ENCODE measurements at regions not wholly inside any gene's neighbourhood (a gene's known extent, or its start where the extent isn't known, plus 50 kb on each side); places are given as distances from the start of the nearest gene placed in this dataset.

GRCh38 chr15:85977586-85977985 is 102.1 kb upstream of the AGBL1 start:
- DNase-seq (ENCODE audit: low spot score): no peak

- DNase-seq (ENCODE audit: low spot score): no peak
Measured at GRCh38 chr15:85979929-85980328, 99.7 kb upstream of the AGBL1 start.

GRCh38 chr15:85980946-85981345 is 98.7 kb upstream of the AGBL1 start:
- no peak for DNase-seq (ENCODE audit: low spot score)

GRCh38 chr15:85984241-85984640 is 95.4 kb upstream of the AGBL1 start:
- no peak for DNase-seq (ENCODE audit: low spot score)

GRCh38 chr15:85986116-85986515 is 93.6 kb upstream of the AGBL1 start:
- DNase-seq (ENCODE audit: low spot score): no peak

GRCh38 chr15:85986741-85987140 is 92.9 kb upstream of the AGBL1 start:
- no peak for DNase-seq (ENCODE audit: low spot score)

- no peak for DNase-seq (ENCODE audit: low spot score)
Measured at GRCh38 chr15:85988741-85989140, 90.9 kb upstream of the AGBL1 start.

GRCh38 chr15:85992224-85992623 is 87.4 kb upstream of the AGBL1 start:
- DNase-seq (ENCODE audit: low spot score): no peak

- DNase-seq (ENCODE audit: low spot score): no peak
Measured at GRCh38 chr15:85993116-85993515, 86.6 kb upstream of the AGBL1 start.

GRCh38 chr15:85997618-85998017 is 82.1 kb upstream of the AGBL1 start:
- DNase-seq (ENCODE audit: low spot score): no peak

GRCh38 chr15:85999658-86000057 is 80.0 kb upstream of the AGBL1 start:
- no peak for DNase-seq (ENCODE audit: low spot score)

- DNase-seq (ENCODE audit: low spot score): no peak
Measured at GRCh38 chr15:86001200-86001599, 78.5 kb upstream of the AGBL1 start.

GRCh38 chr15:86002444-86002843 is 77.2 kb upstream of the AGBL1 start:
- no peak for DNase-seq (ENCODE audit: low spot score)

GRCh38 chr15:86004061-86004460 is 75.6 kb upstream of the AGBL1 start:
- DNase-seq (ENCODE audit: low spot score): no peak

GRCh38 chr15:86006546-86006945 is 73.1 kb upstream of the AGBL1 start:
- DNase-seq (ENCODE audit: low spot score): no peak

- no peak for DNase-seq (ENCODE audit: low spot score)
Measured at GRCh38 chr15:86009727-86010126, 69.9 kb upstream of the AGBL1 start.

- DNase-seq (ENCODE audit: low spot score): no peak
Measured at GRCh38 chr15:86010398-86010797, 69.3 kb upstream of the AGBL1 start.

- no peak for DNase-seq (ENCODE audit: low spot score)
Measured at GRCh38 chr15:86010891-86011290, 68.8 kb upstream of the AGBL1 start.

- DNase-seq (ENCODE audit: low spot score): no peak
Measured at GRCh38 chr15:86014016-86014415, 65.7 kb upstream of the AGBL1 start.

GRCh38 chr15:86016750-86017149 is 62.9 kb upstream of the AGBL1 start:
- DNase-seq (ENCODE audit: low spot score): no peak

GRCh38 chr15:86018679-86019078 is 61.0 kb upstream of the AGBL1 start:
- DNase-seq (ENCODE audit: low spot score): no peak

GRCh38 chr15:86021281-86022264 is 58.1 kb upstream of the AGBL1 start:
- no peak for DNase-seq (ENCODE audit: low spot score)

GRCh38 chr15:86028961-86029360 is 50.7 kb upstream of the AGBL1 start:
- DNase-seq (ENCODE audit: low spot score): no peak
